Keratinocyte (primary cell): ENCODE measurements at regions not wholly inside any gene's neighbourhood (a gene's known extent, or its start where the extent isn't known, plus 50 kb on each side); places are given as distances from the start of the nearest gene placed in this dataset.

Experiments used
- DNase-seq: peaks from one replicate; pipeline ENCODE4 v3.0.0-alpha.2; 2011; ENCODE audit warnings: low read depth, missing footprints, low spot score
- FAIRE-seq: peaks from 2 replicates; lab custom pipeline; 2011; peaks lifted over from hg19 to GRCh38; lab: Jason Lieb, UNC
- H2AFZ ChIP-seq: 2 replicates; pipeline ENCODE4 v1.6.0; 2012; ENCODE audit warnings: low read length, control low read depth, inconsistent platforms; ENCODE audit not compliant: control insufficient read depth
- H3K27ac ChIP-seq: 2 replicates; pipeline ENCODE4 v1.5.1; 2011; ENCODE audit warnings: low read length; ENCODE audit not compliant: control insufficient read depth, insufficient read depth
- H3K27me3 ChIP-seq: 3 replicates; pipeline ENCODE4 v1.6.0; 2011; ENCODE audit warnings: low read length; ENCODE audit not compliant: control insufficient read depth, insufficient read depth; ENCODE audit errors: extremely low read depth
- H3K36me3 ChIP-seq, 2 experiments: 2 replicates in 1 of 2; 3 replicates in 1 of 2; pipeline ENCODE4 v1.5.1; 2011; ENCODE audit warnings: low read length in 2 of 2, mild to moderate bottlenecking in 1 of 2; ENCODE audit not compliant: control insufficient read depth in 2 of 2, insufficient read depth in 2 of 2; ENCODE audit errors: extremely low read depth in 1 of 2
- H3K4me1 ChIP-seq: 3 replicates; pipeline ENCODE4 v1.5.1; 2011; ENCODE audit warnings: low read length; ENCODE audit not compliant: control insufficient read depth, insufficient read depth; ENCODE audit errors: extremely low read depth
- H3K4me2 ChIP-seq: 3 replicates; pipeline ENCODE4 v1.6.0; 2011; ENCODE audit warnings: low read depth, low read length; ENCODE audit not compliant: control insufficient read depth, insufficient read depth; ENCODE audit errors: extremely low read depth
- H3K4me3 ChIP-seq, 3 experiments: fragments of 200-600 bp in 1 of 3; sonication (generic) in 1 of 3; 2 replicates in 2 of 3; 3 replicates in 1 of 3; pipeline ENCODE4 v1.5.1; 2011 to 2016; ENCODE audit warnings: low read length in 3 of 3, mild to moderate bottlenecking in 3 of 3, control low read depth in 2 of 3, inconsistent platforms in 1 of 3, low read depth in 1 of 3, mixed read lengths in 1 of 3, mixed run types in 1 of 3, moderate library complexity in 1 of 3; ENCODE audit not compliant: control insufficient read depth in 2 of 3, insufficient read depth in 2 of 3; ENCODE audit errors: extremely low read depth in 1 of 3
- H3K79me2 ChIP-seq: 2 replicates; pipeline ENCODE4 v1.6.0; 2012; ENCODE audit warnings: low read length; ENCODE audit not compliant: control insufficient read depth, insufficient read depth
- H3K9ac ChIP-seq: 3 replicates; pipeline ENCODE4 v1.6.0; 2011; ENCODE audit warnings: low read length; ENCODE audit not compliant: control insufficient read depth, insufficient read depth; ENCODE audit errors: extremely low read depth
- H3K9me1 ChIP-seq: 3 replicates; pipeline ENCODE4 v1.6.0; 2011; ENCODE audit warnings: low read length; ENCODE audit not compliant: control insufficient read depth, insufficient read depth; ENCODE audit errors: extremely low read depth
- H3K9me3 ChIP-seq: 2 replicates; pipeline ENCODE4 v1.5.1; 2012; ENCODE audit warnings: low read depth, low read length; ENCODE audit not compliant: control insufficient read depth
- H4K20me1 ChIP-seq: 3 replicates; pipeline ENCODE4 v1.6.0; 2011; ENCODE audit warnings: low read length; ENCODE audit not compliant: control insufficient read depth, insufficient read depth; ENCODE audit errors: extremely low read depth
- CTCF ChIP-seq, 3 experiments: IDR thresholded peaks in 1 of 3; conservative IDR thresholded peaks in 1 of 3; optimal IDR thresholded peaks in 1 of 3; 2 replicates in 2 of 3; 3 replicates in 1 of 3; pipeline versions ENCODE3 to v1.5.1; 2011; ENCODE audit warnings: low read length in 3 of 3, mild to moderate bottlenecking in 3 of 3, moderate library complexity in 2 of 3, control low read depth in 1 of 3, inconsistent platforms in 1 of 3; ENCODE audit not compliant: insufficient read depth in 2 of 3; ENCODE audit errors: extremely low read depth in 1 of 3
- EZH2 ChIP-seq: IDR thresholded peaks from one replicate; pipeline ENCODE4 v1.6.1; 2012; ENCODE audit warnings: inconsistent platforms, mild to moderate bottlenecking, low read length, moderate library complexity
- dilution Hi-C: fragments of 300-500 bp; cut with MboI; formaldehyde crosslinking; loops from one replicate; pipeline ENCODE4 v1.7.0; 2020; ENCODE audit warnings: low sequenced_read_pairs; ENCODE audit not compliant: extremely low pct_ligation_motif_present

DNA sequence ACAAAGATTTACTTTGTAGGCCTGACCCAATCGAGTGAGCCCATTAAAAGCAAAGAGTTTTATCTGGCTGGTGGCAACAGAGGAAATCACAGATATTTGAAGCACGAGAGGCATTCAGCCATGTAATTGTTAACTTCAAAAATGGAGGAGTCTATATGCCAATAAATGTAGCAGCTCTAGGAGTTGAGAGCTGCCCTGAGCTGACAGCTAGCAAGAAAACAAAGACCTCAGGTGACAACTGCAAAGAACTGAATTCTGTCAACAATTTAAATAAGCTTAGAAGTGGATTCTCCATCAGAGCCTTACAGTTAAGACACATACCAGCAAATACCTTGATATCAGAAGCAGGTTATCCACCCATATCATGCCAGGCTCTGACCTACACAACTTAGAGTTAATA is 463.1 kb upstream of the NEGR1 start:
- dilution Hi-C loops = no loop called here
- H3K79me2 ChIP-seq = no peaks in the 10 kb centered on the region
- no peak overlapping the region for H3K4me3 ChIP-seq
- no peaks in the 10 kb centered on the region for H3K36me3 ChIP-seq
- no peaks in the 10 kb centered on the region for H3K4me1 ChIP-seq
- TF ChIP-seq CTCF (optimal IDR thresholded peaks at IDR 0.05 in 1 of 3, IDR thresholded peaks at IDR 0.05 in 1 of 3, conservative IDR thresholded peaks at IDR 0.05 in 1 of 3; ENCODE audit: extremely low read depth in 1 of 3, insufficient read depth in 2 of 3, low read length in 3 of 3) (no peak), EZH2 (no peak)
- H3K9ac ChIP-seq = no peak overlapping the region
- H3K27ac ChIP-seq = no peak overlapping the region
- no peaks in the 10 kb centered on the region for H4K20me1 ChIP-seq
- H2AFZ ChIP-seq = no peak overlapping the region
- H3K4me2 ChIP-seq = no peak overlapping the region
- H3K27me3 ChIP-seq = no peaks in the 10 kb centered on the region
- no peaks in the 10 kb centered on the region for H3K9me3 ChIP-seq
- no peak for FAIRE-seq
- no peak for DNase-seq
- H3K9me1 ChIP-seq = no peaks in the 10 kb centered on the region

GRCh38 chr1:72734415-72734814 is 452.1 kb upstream of the NEGR1 start:
- H3K36me3 ChIP-seq = no peaks in the 10 kb centered on the region
- no peaks in the 10 kb centered on the region for H3K4me1 ChIP-seq
- FAIRE-seq (no peak), DNase-seq (no peak)
- no peak overlapping the region for H3K9ac ChIP-seq
- no peaks in the 10 kb centered on the region for H3K9me1 ChIP-seq
- no peaks in the 10 kb centered on the region for H3K27me3 ChIP-seq
- no peaks in the 10 kb centered on the region for H3K79me2 ChIP-seq
- H3K4me3 ChIP-seq = no peak overlapping the region
- dilution Hi-C loops = no loop called here
- no peaks in the 10 kb centered on the region for H4K20me1 ChIP-seq
- no peaks in the 10 kb centered on the region for H3K9me3 ChIP-seq
- H2AFZ ChIP-seq = no peak overlapping the region
- H3K27ac ChIP-seq = no peak overlapping the region
- no peak overlapping the region for H3K4me2 ChIP-seq
- TF ChIP-seq CTCF (optimal IDR thresholded peaks at IDR 0.05 in 1 of 3, IDR thresholded peaks at IDR 0.05 in 1 of 3, conservative IDR thresholded peaks at IDR 0.05 in 1 of 3; ENCODE audit: extremely low read depth in 1 of 3, insufficient read depth in 2 of 3, low read length in 3 of 3) = no peak
